ENCODE measurements at regions not wholly inside any gene's neighbourhood (a gene's known extent, or its start where the extent isn't known, plus 50 kb on each side); places are given as distances from the start of the nearest gene placed in this dataset.

DNA sequence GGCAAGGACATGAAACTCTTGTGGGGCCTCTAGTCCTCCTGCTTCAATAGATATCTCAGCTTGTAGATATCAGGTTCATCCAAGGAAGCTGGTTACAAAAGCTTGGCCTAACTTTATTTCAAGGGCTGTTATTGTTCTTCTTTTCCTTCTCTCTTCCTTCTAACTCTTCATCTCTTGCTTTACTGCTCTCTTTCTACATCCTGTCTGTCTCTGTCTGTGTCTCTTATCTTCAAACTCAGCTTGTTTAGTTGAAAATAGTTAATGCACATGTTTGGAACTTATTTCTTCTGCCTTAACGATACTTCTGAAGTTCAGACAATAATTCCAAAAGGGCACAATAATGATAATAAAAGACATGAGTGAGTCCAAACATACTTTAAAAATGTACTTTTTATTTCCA is 393.9 kb downstream of the NXPH1 start:
- no peak overlapping the region for H3K4me3 ChIP-seq (ENCODE audit: low read depth, low read length)
- TF ChIP-seq, protein P1, sequence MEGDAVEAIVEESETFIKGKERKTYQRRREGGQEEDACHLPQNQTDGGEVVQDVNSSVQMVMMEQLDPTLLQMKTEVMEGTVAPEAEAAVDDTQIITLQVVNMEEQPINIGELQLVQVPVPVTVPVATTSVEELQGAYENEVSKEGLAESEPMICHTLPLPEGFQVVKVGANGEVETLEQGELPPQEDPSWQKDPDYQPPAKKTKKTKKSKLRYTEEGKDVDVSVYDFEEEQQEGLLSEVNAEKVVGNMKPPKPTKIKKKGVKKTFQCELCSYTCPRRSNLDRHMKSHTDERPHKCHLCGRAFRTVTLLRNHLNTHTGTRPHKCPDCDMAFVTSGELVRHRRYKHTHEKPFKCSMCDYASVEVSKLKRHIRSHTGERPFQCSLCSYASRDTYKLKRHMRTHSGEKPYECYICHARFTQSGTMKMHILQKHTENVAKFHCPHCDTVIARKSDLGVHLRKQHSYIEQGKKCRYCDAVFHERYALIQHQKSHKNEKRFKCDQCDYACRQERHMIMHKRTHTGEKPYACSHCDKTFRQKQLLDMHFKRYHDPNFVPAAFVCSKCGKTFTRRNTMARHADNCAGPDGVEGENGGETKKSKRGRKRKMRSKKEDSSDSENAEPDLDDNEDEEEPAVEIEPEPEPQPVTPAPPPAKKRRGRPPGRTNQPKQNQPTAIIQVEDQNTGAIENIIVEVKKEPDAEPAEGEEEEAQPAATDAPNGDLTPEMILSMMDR (IDR thresholded peaks at IDR 0.05; ENCODE audit: low read depth, low read length), result no peak
- TF ChIP-seq POLR2A (IDR thresholded peaks at IDR 0.05; ENCODE audit: extremely low read depth, insufficient read length) (no peak), MYC (IDR thresholded peaks at IDR 0.05; ENCODE audit: low read depth, low read length) (no peak)
- TF ChIP-seq, protein P2, sequence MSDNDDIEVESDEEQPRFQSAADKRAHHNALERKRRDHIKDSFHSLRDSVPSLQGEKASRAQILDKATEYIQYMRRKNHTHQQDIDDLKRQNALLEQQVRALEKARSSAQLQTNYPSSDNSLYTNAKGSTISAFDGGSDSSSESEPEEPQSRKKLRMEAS (IDR thresholded peaks at IDR 0.05; ENCODE audit: low read depth, low read length), result no peak
- DNase-seq (ENCODE audit: low read depth), result no peak

DNA sequence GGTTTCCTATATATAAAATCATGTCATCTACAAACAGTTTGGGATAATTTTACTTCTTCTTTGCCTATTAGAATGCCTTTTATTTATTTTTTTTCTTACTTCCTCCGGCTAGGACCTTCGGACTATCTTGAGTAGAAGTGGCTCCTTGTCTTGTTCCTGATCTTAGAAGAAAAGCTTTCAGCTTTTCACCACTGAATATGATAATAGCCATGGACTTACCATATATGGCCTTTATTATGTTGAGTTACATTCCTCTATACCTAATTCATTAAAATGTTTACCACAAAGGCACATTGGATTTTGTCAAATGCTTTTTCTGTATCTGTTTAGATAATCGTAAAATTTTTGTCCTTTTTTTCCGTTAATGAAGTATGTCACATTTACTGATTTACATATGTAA is 395.7 kb downstream of the NXPH1 start:
- DNase-seq (ENCODE audit: low read depth), result no peak
- TF ChIP-seq, protein P2 (IDR thresholded peaks at IDR 0.05; ENCODE audit: low read depth, low read length), result no peak
- TF ChIP-seq, protein P1 (IDR thresholded peaks at IDR 0.05; ENCODE audit: low read depth, low read length), result no peak
- no peak overlapping the region for H3K4me3 ChIP-seq (ENCODE audit: low read depth, low read length)

- no peak overlapping the region for H3K4me3 ChIP-seq (ENCODE audit: low read depth, low read length)
- no peak for DNase-seq (ENCODE audit: low read depth)
- TF ChIP-seq MYC (IDR thresholded peaks at IDR 0.05; ENCODE audit: low read depth, low read length) (no peak), POLR2A (IDR thresholded peaks at IDR 0.05; ENCODE audit: extremely low read depth, insufficient read length) (no peak)
- TF ChIP-seq, protein P2 (IDR thresholded peaks at IDR 0.05; ENCODE audit: low read depth, low read length), result no peak
- TF ChIP-seq, protein P1 (IDR thresholded peaks at IDR 0.05; ENCODE audit: low read depth, low read length), result no peak
Measured at GRCh38 chr7:8831376-8831775, 398.0 kb downstream of the NXPH1 start.

DNA sequence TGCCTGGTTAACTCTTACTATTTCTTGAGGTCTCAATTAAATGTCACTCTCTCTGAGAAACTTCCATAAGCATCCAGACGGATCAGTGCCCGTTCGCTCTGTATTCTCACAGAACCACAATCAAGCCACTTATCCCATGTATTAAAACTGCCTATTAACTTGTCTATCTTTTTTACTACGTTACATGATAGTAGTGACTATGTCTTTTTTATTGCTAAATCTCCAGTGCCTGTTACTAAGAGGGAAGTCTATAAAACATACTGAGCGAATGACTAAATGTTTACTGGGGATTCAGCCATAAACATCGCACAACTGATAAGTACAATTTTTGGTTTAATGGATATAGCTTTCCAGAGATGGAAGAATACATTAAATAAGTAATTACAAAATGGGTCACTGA is 399.9 kb downstream of the NXPH1 start:
- no peak for DNase-seq (ENCODE audit: low read depth)
- H3K4me3 ChIP-seq (ENCODE audit: low read depth, low read length), result no peak overlapping the region
- TF ChIP-seq MYC (IDR thresholded peaks at IDR 0.05; ENCODE audit: low read depth, low read length), result no peak
- TF ChIP-seq, protein P1 (IDR thresholded peaks at IDR 0.05; ENCODE audit: low read depth, low read length), result no peak
- no peak for TF ChIP-seq POLR2A (IDR thresholded peaks at IDR 0.05; ENCODE audit: extremely low read depth, insufficient read length)
- TF ChIP-seq, protein P2 (IDR thresholded peaks at IDR 0.05; ENCODE audit: low read depth, low read length), result no peak

GRCh38 chr7:8841171-8841570 is 407.8 kb downstream of the NXPH1 start:
- no peak for DNase-seq (ENCODE audit: low read depth)
- H3K4me3 ChIP-seq (ENCODE audit: low read depth, low read length), result no peak overlapping the region
- TF ChIP-seq MYC (IDR thresholded peaks at IDR 0.05; ENCODE audit: low read depth, low read length) (no peak), POLR2A (IDR thresholded peaks at IDR 0.05; ENCODE audit: extremely low read depth, insufficient read length) (no peak)
- TF ChIP-seq, protein P1 (IDR thresholded peaks at IDR 0.05; ENCODE audit: low read depth, low read length), result no peak
- TF ChIP-seq, protein P2 (IDR thresholded peaks at IDR 0.05; ENCODE audit: low read depth, low read length), result no peak

GRCh38 chr7:8871716-8872115 is 438.3 kb downstream of the NXPH1 start:
- peak; percentile 7 for DNase-seq (ENCODE audit: low read depth)
- TF ChIP-seq POLR2A (IDR thresholded peaks at IDR 0.05; ENCODE audit: extremely low read depth, insufficient read length), result no peak
- no peak for TF ChIP-seq MYC (IDR thresholded peaks at IDR 0.05; ENCODE audit: low read depth, low read length)
- TF ChIP-seq, protein P1 (IDR thresholded peaks at IDR 0.05; ENCODE audit: low read depth, low read length), result no peak
- TF ChIP-seq, protein P2 (IDR thresholded peaks at IDR 0.05; ENCODE audit: low read depth, low read length), result no peak
- H3K4me3 ChIP-seq (ENCODE audit: low read depth, low read length), result no peak overlapping the region

Measured in NB4 (cell line).